Erythroblast (primary cell): ENCODE measurements at regions not wholly inside any gene's neighbourhood (a gene's known extent, or its start where the extent isn't known, plus 50 kb on each side); places are given as distances from the start of the nearest gene placed in this dataset.

Experiments used
- DNase-seq, 2 experiments: peaks; one replicate each; lab custom pipeline; 2025; lab: John Stamatoyannopoulos, UW
- GATA1 ChIP-seq: IDR thresholded peaks from 2 replicates; pipeline ENCODE4 v1.6.1; 2011; ENCODE audit warnings: low read depth, mild to moderate bottlenecking, control low read depth, low read length, moderate library complexity
- POLR2A ChIP-seq: IDR thresholded peaks from 2 replicates; pipeline ENCODE4 v1.6.1; 2011; ENCODE audit warnings: mild to moderate bottlenecking, low read length

- TF ChIP-seq POLR2A (no peak), GATA1 (no peak)
- no peak for DNase-seq
Observed at GRCh38 chr11:121714351-121714750, 261.6 kb upstream of the SORL1-AS1 start.

GRCh38 chr11:121711939-121712338, 259.2 kb upstream of the SORL1-AS1 start:
- no peak for DNase-seq
- TF ChIP-seq POLR2A (no peak), GATA1 (no peak)

- no peak for TF ChIP-seq POLR2A
- no peak for TF ChIP-seq GATA1
- no peak for DNase-seq
Observed at GRCh38 chr11:121711236-121711635, 258.5 kb upstream of the SORL1-AS1 start.

GRCh38 chr11:121706884-121707420, 254.2 kb upstream of the SORL1-AS1 start:
- DNase-seq = no peak
- TF ChIP-seq POLR2A (no peak), GATA1 (no peak)

GRCh38 chr11:121703201-121703600, 250.4 kb upstream of the SORL1-AS1 start:
- no peak for TF ChIP-seq GATA1
- no peak for TF ChIP-seq POLR2A
- no peak for DNase-seq

- no peak for DNase-seq
- no peak for TF ChIP-seq GATA1
- no peak for TF ChIP-seq POLR2A
Observed at GRCh38 chr11:121700968-121701367, 248.2 kb upstream of the SORL1-AS1 start.

GRCh38 chr11:121699801-121700200, 247.0 kb upstream of the SORL1-AS1 start:
- no peak for DNase-seq
- no peak for TF ChIP-seq POLR2A
- no peak for TF ChIP-seq GATA1

GRCh38 chr11:121696931-121697670, 244.3 kb upstream of the SORL1-AS1 start:
- no peak for DNase-seq
- TF ChIP-seq GATA1 (no peak), POLR2A (no peak)

- no peak for DNase-seq
- no peak for TF ChIP-seq GATA1
- TF ChIP-seq POLR2A = no peak
Observed at GRCh38 chr11:121696177-121696871, 243.6 kb upstream of the SORL1-AS1 start.

GRCh38 chr11:121692236-121692635, 239.5 kb upstream of the SORL1-AS1 start:
- DNase-seq = no peak

GRCh38 chr11:121688860-121689614, 236.3 kb upstream of the SORL1-AS1 start:
- TF ChIP-seq GATA1 = no peak
- no peak for TF ChIP-seq POLR2A
- DNase-seq = no peak

More at GRCh38 chr11:121692236-121692635, 239.5 kb upstream of the SORL1-AS1 start:
- no peak for TF ChIP-seq POLR2A
- no peak for TF ChIP-seq GATA1

- no peak for TF ChIP-seq POLR2A
- no peak for TF ChIP-seq GATA1
- no peak for DNase-seq
Observed at GRCh38 chr11:121688055-121688491, 235.3 kb upstream of the SORL1-AS1 start.

GRCh38 chr11:121683791-121684190, 231.0 kb upstream of the SORL1-AS1 start:
- DNase-seq = no peak
- TF ChIP-seq POLR2A (no peak), GATA1 (no peak)
